ENCODE measurements at regions not wholly inside any gene's neighbourhood (a gene's known extent, or its start where the extent isn't known, plus 50 kb on each side); places are given as distances from the start of the nearest gene placed in this dataset.
"Not testable (repeated sequence)": the region's sequence is repeated elsewhere in the genome, so short reads cannot be mapped to it uniquely, and the experiment has no call there.

DNA sequence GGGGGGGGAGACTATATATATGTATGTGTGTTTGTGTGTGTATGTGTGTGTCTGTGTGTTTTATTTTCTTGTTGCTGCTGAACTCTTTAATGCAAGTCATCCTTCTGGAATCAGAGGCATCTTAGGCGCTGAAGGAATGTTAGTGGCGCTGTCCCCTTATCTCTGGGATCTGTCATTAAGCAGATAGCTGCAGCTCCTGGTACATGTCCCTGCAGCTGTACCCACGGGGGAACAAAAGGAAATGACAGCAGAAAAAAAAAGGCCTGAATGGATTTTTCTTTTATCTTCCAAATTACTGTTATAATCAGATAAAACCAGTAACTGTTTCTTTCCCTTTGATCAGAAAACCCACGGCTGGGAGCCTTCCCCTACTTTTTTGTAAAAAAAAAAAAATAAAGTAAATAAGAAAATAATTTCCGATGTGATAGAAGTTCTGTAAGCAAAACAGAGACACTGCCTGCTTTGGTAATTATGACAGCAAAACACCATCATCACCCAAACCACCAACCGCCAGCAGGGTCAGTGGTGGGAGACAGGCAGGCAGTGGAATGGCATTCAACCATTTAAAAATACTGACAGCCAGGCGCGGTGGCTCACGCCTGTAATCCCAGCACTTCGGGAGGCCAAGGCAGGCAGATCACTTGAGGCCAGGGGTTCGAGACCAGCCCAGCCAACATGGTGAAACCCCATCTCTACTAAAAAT, 411.3 kb upstream of the ZNF722 start:
- not testable (repeated sequence) for H3K27ac ChIP-seq (ENCODE audit: low read depth, low read length); H3K27me3 ChIP-seq (ENCODE audit: control insufficient read depth in 3 of 3, insufficient read depth in 3 of 3, low read length in 3 of 3); H3K36me3 ChIP-seq (ENCODE audit: control insufficient read depth in 3 of 3, insufficient read depth in 3 of 3, low read length in 3 of 3); H3K4me3 ChIP-seq (ENCODE audit: low read length in 3 of 3); H3K9me3 ChIP-seq (ENCODE audit: control insufficient read depth in 3 of 3, low read length in 3 of 3); H3K4me1 ChIP-seq (ENCODE audit: control insufficient read depth in 3 of 3, insufficient read depth in 3 of 3, low read length in 3 of 3); H3K9ac ChIP-seq (ENCODE audit: low read depth in 1 of 3, low read length in 3 of 3)

DNA sequence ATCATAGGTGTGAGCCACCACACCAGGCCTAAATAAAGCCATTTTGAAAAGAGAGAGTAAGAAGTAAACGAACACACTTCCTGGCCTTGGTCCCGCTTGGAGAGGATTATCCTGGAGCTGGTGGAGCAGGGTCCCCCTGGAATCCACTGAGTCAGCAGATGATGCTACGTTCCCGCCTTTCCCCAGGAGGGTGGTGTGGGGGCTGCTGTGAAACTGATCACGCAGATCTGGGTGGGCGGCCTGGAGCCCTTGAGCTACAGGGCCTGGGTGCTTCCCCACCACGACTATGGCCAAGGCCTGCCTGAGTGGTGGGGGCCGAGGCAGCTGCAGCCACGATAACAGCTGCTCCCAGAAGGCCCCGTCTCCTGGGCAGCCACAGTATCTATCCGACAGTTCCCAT, 407.4 kb upstream of the ZNF722 start:
- not testable (repeated sequence) for H3K27ac ChIP-seq (ENCODE audit: low read depth, low read length); H3K27me3 ChIP-seq (ENCODE audit: control insufficient read depth in 3 of 3, insufficient read depth in 3 of 3, low read length in 3 of 3)

DNA sequence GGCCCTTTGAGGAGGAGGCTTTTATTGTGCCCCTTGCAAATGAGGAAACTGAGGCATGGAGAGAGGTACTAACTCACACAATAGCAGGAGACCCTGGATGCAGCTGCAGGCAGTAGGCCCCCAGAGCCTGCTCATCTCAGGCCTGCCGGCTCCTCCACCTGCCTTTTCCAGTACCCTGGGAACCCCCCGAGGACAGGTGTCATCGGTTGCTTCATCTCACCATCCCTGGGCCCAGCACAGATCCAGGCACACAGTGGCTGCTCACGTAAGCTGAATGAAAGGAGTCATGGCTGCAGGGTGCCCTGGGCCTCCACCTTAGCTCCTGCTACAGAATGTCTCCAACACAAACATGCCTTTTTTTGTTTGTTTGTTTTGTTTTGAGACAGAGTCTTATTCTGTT, 394.8 kb upstream of the ZNF722 start:
- not testable (repeated sequence) for H3K9ac ChIP-seq (ENCODE audit: low read depth in 1 of 3, low read length in 3 of 3); H3K36me3 ChIP-seq (ENCODE audit: control insufficient read depth in 3 of 3, insufficient read depth in 3 of 3, low read length in 3 of 3); H3K9me3 ChIP-seq (ENCODE audit: control insufficient read depth in 3 of 3, low read length in 3 of 3); H3K4me1 ChIP-seq (ENCODE audit: control insufficient read depth in 3 of 3, insufficient read depth in 3 of 3, low read length in 3 of 3); H3K4me3 ChIP-seq (ENCODE audit: low read length in 3 of 3); H3K27ac ChIP-seq (ENCODE audit: low read depth, low read length); H3K27me3 ChIP-seq (ENCODE audit: control insufficient read depth in 3 of 3, insufficient read depth in 3 of 3, low read length in 3 of 3)

More for the DNA sequence above, 407.4 kb upstream of the ZNF722 start:
- H3K4me1 ChIP-seq (ENCODE audit: control insufficient read depth in 3 of 3, insufficient read depth in 3 of 3, low read length in 3 of 3); H3K4me3 ChIP-seq (ENCODE audit: low read length in 3 of 3); H3K9ac ChIP-seq (ENCODE audit: low read depth in 1 of 3, low read length in 3 of 3); H3K36me3 ChIP-seq (ENCODE audit: control insufficient read depth in 3 of 3, insufficient read depth in 3 of 3, low read length in 3 of 3); H3K9me3 ChIP-seq (ENCODE audit: control insufficient read depth in 3 of 3, low read length in 3 of 3): not testable (repeated sequence)

DNA sequence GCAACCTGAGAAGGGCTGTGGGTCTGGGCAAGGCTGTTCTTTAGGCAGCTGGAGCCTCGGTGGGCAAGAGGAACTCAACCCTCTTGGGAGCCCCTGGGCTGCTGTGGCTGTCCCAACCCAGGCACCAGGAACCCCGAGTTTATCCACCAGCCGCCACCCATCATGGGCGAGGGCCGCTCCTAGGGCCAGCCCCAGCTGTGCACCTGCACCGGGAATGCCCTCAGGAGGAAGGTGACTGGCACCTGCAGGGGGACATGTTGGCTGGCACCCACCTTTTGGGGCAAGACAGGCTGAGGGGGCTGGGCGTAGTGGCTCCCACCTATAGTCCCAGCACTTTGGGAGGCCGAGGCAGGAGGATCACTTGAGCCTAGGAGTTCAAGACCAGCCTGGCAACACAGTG, 393.8 kb upstream of the ZNF722 start:
- H3K4me3 ChIP-seq (ENCODE audit: low read length in 3 of 3), result not testable (repeated sequence)

DNA sequence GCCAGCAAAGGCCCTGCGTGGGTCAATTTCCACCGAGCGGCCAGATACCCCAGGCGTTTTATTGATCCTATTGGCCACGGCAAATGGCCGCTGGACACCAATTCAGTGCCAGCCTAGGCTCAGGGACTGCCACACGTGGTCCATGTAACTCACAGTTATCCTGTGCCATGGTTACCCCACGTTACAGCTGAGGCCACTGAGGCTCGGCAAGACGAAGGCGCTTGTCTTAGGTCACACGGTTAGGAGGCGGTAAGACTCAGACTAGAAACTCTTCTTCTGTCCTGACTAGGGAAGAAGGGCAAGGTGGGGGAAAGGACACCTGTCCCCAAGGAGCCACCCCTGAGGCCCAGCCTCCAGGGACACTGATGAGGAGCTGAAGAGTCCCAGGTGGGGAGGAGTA, 381.1 kb upstream of the ZNF722 start:
- H3K4me1 ChIP-seq (ENCODE audit: control insufficient read depth in 3 of 3, insufficient read depth in 3 of 3, low read length in 3 of 3); H3K4me3 ChIP-seq (ENCODE audit: low read length in 3 of 3); H3K9ac ChIP-seq (ENCODE audit: low read depth in 1 of 3, low read length in 3 of 3); H3K27ac ChIP-seq (ENCODE audit: low read depth, low read length); H3K9me3 ChIP-seq (ENCODE audit: control insufficient read depth in 3 of 3, low read length in 3 of 3); H3K27me3 ChIP-seq (ENCODE audit: control insufficient read depth in 3 of 3, insufficient read depth in 3 of 3, low read length in 3 of 3); H3K36me3 ChIP-seq (ENCODE audit: control insufficient read depth in 3 of 3, insufficient read depth in 3 of 3, low read length in 3 of 3): not testable (repeated sequence)

More for the DNA sequence above, 393.8 kb upstream of the ZNF722 start:
- not testable (repeated sequence) for H3K9ac ChIP-seq (ENCODE audit: low read depth in 1 of 3, low read length in 3 of 3); H3K36me3 ChIP-seq (ENCODE audit: control insufficient read depth in 3 of 3, insufficient read depth in 3 of 3, low read length in 3 of 3); H3K27ac ChIP-seq (ENCODE audit: low read depth, low read length); H3K4me1 ChIP-seq (ENCODE audit: control insufficient read depth in 3 of 3, insufficient read depth in 3 of 3, low read length in 3 of 3); H3K27me3 ChIP-seq (ENCODE audit: control insufficient read depth in 3 of 3, insufficient read depth in 3 of 3, low read length in 3 of 3); H3K9me3 ChIP-seq (ENCODE audit: control insufficient read depth in 3 of 3, low read length in 3 of 3)

DNA sequence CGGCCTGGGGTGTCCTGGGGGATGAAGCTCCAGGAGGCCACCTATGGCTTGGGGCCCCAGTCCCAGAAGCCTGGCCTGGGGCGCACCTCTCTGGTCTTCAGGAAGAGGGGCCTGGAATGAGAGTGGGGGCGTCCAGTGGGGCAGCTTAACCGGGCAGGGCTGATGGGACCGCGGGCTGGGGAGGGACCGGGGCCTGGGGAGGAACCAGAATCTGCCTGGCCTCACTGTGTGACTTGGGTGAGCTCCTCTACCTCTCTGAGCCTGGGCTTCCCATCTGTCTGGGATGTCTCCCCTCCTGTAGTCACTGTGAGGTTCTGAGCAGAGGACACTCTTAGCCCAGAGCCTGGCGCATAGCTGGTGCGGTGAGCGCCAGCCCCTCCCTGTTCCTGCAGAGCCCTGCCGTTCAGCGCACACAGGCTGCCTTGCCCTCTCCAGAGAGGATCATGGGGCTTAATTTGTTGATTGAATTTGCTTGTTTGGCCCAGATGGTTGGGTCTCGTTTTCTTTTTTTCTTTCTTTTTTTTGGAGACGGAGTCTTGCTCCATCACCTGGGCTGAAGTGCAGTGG, 378.4 kb upstream of the ZNF722 start:
- not testable (repeated sequence) for H3K4me1 ChIP-seq (ENCODE audit: control insufficient read depth in 3 of 3, insufficient read depth in 3 of 3, low read length in 3 of 3); H3K4me3 ChIP-seq (ENCODE audit: low read length in 3 of 3)

DNA sequence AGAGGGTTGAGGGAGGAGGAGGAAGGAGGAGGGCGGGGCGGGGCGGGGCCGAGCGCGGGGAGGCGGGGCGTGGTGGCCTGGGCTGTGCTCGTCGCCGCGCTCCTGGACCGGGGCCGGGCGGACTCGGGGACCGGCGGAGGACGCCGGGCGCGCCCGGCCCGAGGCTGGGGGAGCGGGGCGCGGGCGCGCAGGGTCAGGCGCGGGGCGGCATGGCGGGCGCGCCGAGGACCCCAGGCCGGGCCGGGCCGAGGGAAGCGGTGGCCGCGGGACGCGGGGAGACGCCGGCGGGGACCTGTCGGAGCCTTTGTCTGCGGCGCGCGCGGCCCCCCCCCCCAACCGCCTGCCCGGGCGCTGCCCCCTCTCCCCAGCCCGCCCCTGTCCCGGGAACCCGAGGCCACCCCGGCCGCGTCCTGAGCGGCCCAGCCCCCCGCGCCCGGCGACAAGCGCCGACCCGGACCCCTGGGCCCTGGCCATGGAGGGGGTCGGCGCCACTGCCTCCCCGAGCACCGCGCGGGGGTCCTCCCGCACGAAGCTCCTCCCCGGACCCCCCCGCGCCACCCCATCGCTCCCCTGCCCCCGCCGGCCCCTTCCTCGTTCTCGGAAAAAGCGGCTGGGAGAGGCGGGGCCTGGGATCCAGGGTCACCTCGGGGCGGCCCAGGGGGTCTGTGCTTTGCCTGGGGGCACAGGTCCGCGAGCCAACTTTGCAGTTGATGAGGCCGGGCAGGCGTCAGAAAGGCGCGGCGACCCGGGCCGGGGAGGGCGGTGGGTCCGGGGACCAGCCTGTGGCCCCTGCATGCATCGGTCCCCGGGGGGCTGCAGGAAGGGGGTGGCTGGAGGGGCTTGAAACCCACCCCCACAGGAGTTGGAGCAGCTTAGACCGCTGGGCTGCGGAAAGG, 370.8 kb upstream of the ZNF722 start:
- not testable (repeated sequence) for H3K9ac ChIP-seq (ENCODE audit: low read depth in 1 of 3, low read length in 3 of 3); H3K9me3 ChIP-seq (ENCODE audit: control insufficient read depth in 3 of 3, low read length in 3 of 3); H3K36me3 ChIP-seq (ENCODE audit: control insufficient read depth in 3 of 3, insufficient read depth in 3 of 3, low read length in 3 of 3); H3K27me3 ChIP-seq (ENCODE audit: control insufficient read depth in 3 of 3, insufficient read depth in 3 of 3, low read length in 3 of 3); H3K27ac ChIP-seq (ENCODE audit: low read depth, low read length); H3K4me3 ChIP-seq (ENCODE audit: low read length in 3 of 3); H3K4me1 ChIP-seq (ENCODE audit: control insufficient read depth in 3 of 3, insufficient read depth in 3 of 3, low read length in 3 of 3)

More for the DNA sequence above, 378.4 kb upstream of the ZNF722 start:
- not testable (repeated sequence) for H3K9me3 ChIP-seq (ENCODE audit: control insufficient read depth in 3 of 3, low read length in 3 of 3); H3K27me3 ChIP-seq (ENCODE audit: control insufficient read depth in 3 of 3, insufficient read depth in 3 of 3, low read length in 3 of 3); H3K27ac ChIP-seq (ENCODE audit: low read depth, low read length); H3K9ac ChIP-seq (ENCODE audit: low read depth in 1 of 3, low read length in 3 of 3); H3K36me3 ChIP-seq (ENCODE audit: control insufficient read depth in 3 of 3, insufficient read depth in 3 of 3, low read length in 3 of 3)

DNA sequence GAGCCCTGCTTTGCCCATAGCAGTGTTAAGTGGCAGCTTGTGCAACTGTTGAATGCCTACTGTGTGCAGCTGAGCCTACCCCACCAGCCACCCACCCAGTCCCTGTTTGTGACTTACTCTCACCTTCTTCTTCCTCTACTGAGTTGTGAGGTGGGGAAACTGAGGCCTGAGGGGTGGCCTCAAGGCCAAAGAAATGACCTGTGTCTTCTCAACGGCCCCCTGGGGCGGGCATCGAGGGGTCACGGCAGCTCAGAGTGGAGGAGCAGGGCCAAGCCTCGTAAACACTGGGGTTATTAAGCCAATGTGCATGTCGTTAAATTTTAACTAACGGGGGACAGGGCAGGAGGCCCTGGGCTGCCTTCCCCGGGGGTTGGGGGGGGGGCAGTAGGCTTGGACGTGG, 369.6 kb upstream of the ZNF722 start:
- not testable (repeated sequence) for H3K4me3 ChIP-seq (ENCODE audit: low read length in 3 of 3); H3K27me3 ChIP-seq (ENCODE audit: control insufficient read depth in 3 of 3, insufficient read depth in 3 of 3, low read length in 3 of 3); H3K9ac ChIP-seq (ENCODE audit: low read depth in 1 of 3, low read length in 3 of 3); H3K4me1 ChIP-seq (ENCODE audit: control insufficient read depth in 3 of 3, insufficient read depth in 3 of 3, low read length in 3 of 3); H3K27ac ChIP-seq (ENCODE audit: low read depth, low read length); H3K9me3 ChIP-seq (ENCODE audit: control insufficient read depth in 3 of 3, low read length in 3 of 3); H3K36me3 ChIP-seq (ENCODE audit: control insufficient read depth in 3 of 3, insufficient read depth in 3 of 3, low read length in 3 of 3)

DNA sequence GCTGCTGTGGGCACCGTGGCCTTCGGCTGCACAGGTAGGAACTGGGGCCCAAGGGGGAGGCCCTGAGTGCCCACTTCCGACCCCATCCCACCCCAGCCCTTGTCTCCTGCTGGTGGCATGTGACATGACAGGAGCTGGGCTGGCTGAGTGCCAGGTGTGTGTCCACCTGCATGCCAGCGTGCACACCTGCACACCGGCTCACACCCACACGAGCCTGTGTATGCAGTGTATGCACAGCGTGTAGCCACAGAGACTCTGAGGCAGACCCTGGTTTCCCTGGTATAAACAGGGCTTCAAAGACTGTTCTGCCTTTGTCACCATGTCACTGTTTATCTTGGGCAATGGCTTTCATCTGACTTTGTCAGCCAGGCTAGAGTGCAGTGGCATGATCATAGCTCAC, 362.1 kb upstream of the ZNF722 start:
- not testable (repeated sequence) for H3K4me1 ChIP-seq (ENCODE audit: control insufficient read depth in 3 of 3, insufficient read depth in 3 of 3, low read length in 3 of 3); H3K9ac ChIP-seq (ENCODE audit: low read depth in 1 of 3, low read length in 3 of 3); H3K9me3 ChIP-seq (ENCODE audit: control insufficient read depth in 3 of 3, low read length in 3 of 3); H3K27ac ChIP-seq (ENCODE audit: low read depth, low read length); H3K27me3 ChIP-seq (ENCODE audit: control insufficient read depth in 3 of 3, insufficient read depth in 3 of 3, low read length in 3 of 3); H3K36me3 ChIP-seq (ENCODE audit: control insufficient read depth in 3 of 3, insufficient read depth in 3 of 3, low read length in 3 of 3); H3K4me3 ChIP-seq (ENCODE audit: low read length in 3 of 3)

DNA sequence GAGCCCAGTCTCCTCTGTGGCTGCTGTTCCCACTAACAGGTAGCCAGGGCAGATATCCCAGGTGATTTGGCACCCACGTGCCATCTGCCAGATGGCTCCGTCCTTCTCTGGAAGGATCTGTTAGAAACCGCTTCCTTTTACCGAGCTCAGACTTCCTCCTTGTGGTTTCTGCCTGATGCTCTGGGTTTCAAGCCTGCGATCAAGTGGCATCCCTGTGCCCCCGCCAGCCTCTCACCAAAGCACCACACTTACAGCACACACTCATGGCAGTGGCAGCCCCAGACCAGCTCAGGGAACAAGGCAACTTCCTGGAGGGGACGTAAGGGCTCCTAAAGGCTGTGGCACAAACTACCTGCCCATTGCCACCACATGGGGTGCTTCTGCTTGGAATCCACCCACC, 333.1 kb upstream of the ZNF722 start:
- not testable (repeated sequence) for H3K4me1 ChIP-seq (ENCODE audit: control insufficient read depth in 3 of 3, insufficient read depth in 3 of 3, low read length in 3 of 3); H3K9me3 ChIP-seq (ENCODE audit: control insufficient read depth in 3 of 3, low read length in 3 of 3); H3K4me3 ChIP-seq (ENCODE audit: low read length in 3 of 3); H3K9ac ChIP-seq (ENCODE audit: low read depth in 1 of 3, low read length in 3 of 3); H3K27ac ChIP-seq (ENCODE audit: low read depth, low read length); H3K27me3 ChIP-seq (ENCODE audit: control insufficient read depth in 3 of 3, insufficient read depth in 3 of 3, low read length in 3 of 3); H3K36me3 ChIP-seq (ENCODE audit: control insufficient read depth in 3 of 3, insufficient read depth in 3 of 3, low read length in 3 of 3)
